Endothelial cell of umbilical vein (primary cell): ENCODE measurements at regions not wholly inside any gene's neighbourhood (a gene's known extent, or its start where the extent isn't known, plus 50 kb on each side); places are given as distances from the start of the nearest gene placed in this dataset.

Experiments used
- BruUV-seq: library from RNA; stranded (reverse); fragments of 400-500 nt; replicated peaks from 2 replicates; lab custom pipeline; 2021; lab: Mats Ljungman, UMichigan
- CTCF ChIA-PET: fragments of 300-600, 350-600 bp; sonication (Branson Sonifier 250); formaldehyde crosslinking; loops from one replicate; lab custom pipeline; 2021; ENCODE audit warnings: antibody characterized with exemption, inconsistent platforms; lab: Charles Lee
- POLR2A ChIA-PET: fragments of 300-600, 350-600 bp; sonication (Branson Sonifier 250); formaldehyde crosslinking; loops from one replicate; lab custom pipeline; 2021; ENCODE audit warnings: antibody characterized with exemption, inconsistent platforms; lab: Charles Lee
- DNase-seq: peaks from one replicate; pipeline ENCODE4 v3.0.0-alpha.2; 2011; ENCODE audit warnings: low read depth, low spot score
- FAIRE-seq: peaks from 2 replicates; lab custom pipeline; 2011; peaks lifted over from hg19 to GRCh38; lab: Jason Lieb, UNC
- H2AFZ ChIP-seq: 2 replicates; pipeline ENCODE4 v1.6.0; 2012; ENCODE audit warnings: low read depth, low read length, control low read depth, inconsistent platforms
- H3K27ac ChIP-seq: 2 replicates; pipeline ENCODE4 v1.5.1; 2011; ENCODE audit warnings: low read depth, mild to moderate bottlenecking, control low read depth, low read length, moderate library complexity; ENCODE audit not compliant: insufficient read depth
- H3K27me3 ChIP-seq, 2 experiments: 2 replicates each; pipeline versions ENCODE4 v1.6.0 to v1.6.1; 2011; ENCODE audit warnings: low read length in 2 of 2, mixed read lengths in 1 of 2; ENCODE audit not compliant: control insufficient read depth in 2 of 2, insufficient read depth in 2 of 2
- H3K36me3 ChIP-seq, 2 experiments: 2 replicates in 1 of 2; 3 replicates in 1 of 2; pipeline ENCODE4 v1.5.1; 2011; ENCODE audit warnings: low read length in 2 of 2, mild to moderate bottlenecking in 1 of 2, moderate library complexity in 1 of 2; ENCODE audit not compliant: control insufficient read depth in 2 of 2, insufficient read depth in 2 of 2; ENCODE audit errors: extremely low read depth in 1 of 2
- H3K4me1 ChIP-seq: 3 replicates; pipeline ENCODE4 v1.5.1; 2011; ENCODE audit warnings: mild to moderate bottlenecking, low read length; ENCODE audit not compliant: control insufficient read depth, insufficient read depth; ENCODE audit errors: extremely low read depth
- H3K4me2 ChIP-seq: 2 replicates; pipeline ENCODE4 v1.6.1; 2011; ENCODE audit warnings: low read length, control low read depth, mixed read lengths; ENCODE audit not compliant: insufficient read depth
- H3K4me3 ChIP-seq, 3 experiments: fragments of 200-600 bp in 1 of 3; sonication (generic), shearing (Covaris generic) in 1 of 3; replicated peaks in 1 of 3; 2 replicates each; pipeline ENCODE4 v1.5.1; 2011 to 2016; ENCODE audit warnings: control low read depth in 3 of 3, low read length in 3 of 3, mild to moderate bottlenecking in 2 of 3, inconsistent platforms in 1 of 3, low read depth in 1 of 3, moderate library complexity in 1 of 3; ENCODE audit not compliant: insufficient read depth in 1 of 3
- H3K79me2 ChIP-seq: 2 replicates; pipeline ENCODE4 v1.6.0; 2012; ENCODE audit warnings: low read length, inconsistent platforms; ENCODE audit not compliant: control insufficient read depth, insufficient read depth
- H3K9ac ChIP-seq: replicated peaks from 2 replicates; pipeline ENCODE3; 2011; ENCODE audit warnings: low read length, control low read depth; ENCODE audit not compliant: insufficient read depth; ENCODE audit errors: extremely low read depth
- H3K9me1 ChIP-seq: replicated peaks from 3 replicates; pipeline ENCODE4 v1.6.0; 2011; ENCODE audit warnings: mild to moderate bottlenecking, low read length; ENCODE audit not compliant: control insufficient read depth, insufficient read depth; ENCODE audit errors: extremely low read depth
- H3K9me3 ChIP-seq: replicated peaks from 2 replicates; pipeline ENCODE4 v1.5.1; 2012; ENCODE audit warnings: low read length, inconsistent platforms; ENCODE audit not compliant: control insufficient read depth, insufficient read depth
- H4K20me1 ChIP-seq: replicated peaks from 2 replicates; pipeline ENCODE3; 2011; ENCODE audit warnings: mild to moderate bottlenecking, low read length; ENCODE audit not compliant: control insufficient read depth, insufficient read depth; ENCODE audit errors: extremely low read depth
- CTCF ChIP-seq, 2 donors: IDR thresholded peaks; 1 replicate in 1 of 2; 2 replicates in 1 of 2; pipeline ENCODE4 v1.5.1; 2011; ENCODE audit warnings: low read length in 2 of 2, mild to moderate bottlenecking in 2 of 2, moderate library complexity in 2 of 2, control low read depth in 1 of 2, inconsistent platforms in 1 of 2, low read depth in 1 of 2; ENCODE audit not compliant: insufficient read depth in 1 of 2; ENCODE audit errors: extremely low read depth in 1 of 2
- EZH2 ChIP-seq: IDR thresholded peaks from 2 replicates; pipeline ENCODE4 v1.6.1; 2012; ENCODE audit warnings: borderline replicate concordance, low read depth, mild to moderate bottlenecking, moderate library complexity, low read length, inconsistent platforms; ENCODE audit not compliant: severe bottlenecking
- FOS ChIP-seq: IDR thresholded peaks from 2 replicates; pipeline ENCODE4 v1.6.1; 2011; ENCODE audit warnings: mild to moderate bottlenecking, low read length, moderate library complexity, borderline replicate concordance; ENCODE audit not compliant: insufficient read depth
- GATA2 ChIP-seq: IDR thresholded peaks from 2 replicates; pipeline ENCODE4 v1.7.0; 2011; ENCODE audit warnings: low read depth, mild to moderate bottlenecking, moderate library complexity, mixed read lengths, low read length; ENCODE audit not compliant: insufficient read length, insufficient read depth
- JUN ChIP-seq: IDR thresholded peaks from 2 replicates; pipeline ENCODE4 v1.6.1; 2011; ENCODE audit warnings: borderline replicate concordance, low read depth; ENCODE audit not compliant: insufficient read length, insufficient read depth
- MYC ChIP-seq: IDR thresholded peaks from one replicate; pipeline ENCODE4 v1.6.1; 2011; ENCODE audit warnings: mild to moderate bottlenecking, low read depth, low read length
- POLR2A ChIP-seq: IDR thresholded peaks from 2 replicates; pipeline ENCODE4 v1.6.1; 2012; ENCODE audit warnings: low read depth, mild to moderate bottlenecking, control low read depth, low read length
- POLR2AphosphoS5 ChIP-seq: IDR thresholded peaks from 2 replicates; pipeline ENCODE4 v1.6.1; 2012; ENCODE audit warnings: low read depth, mild to moderate bottlenecking, control low read depth, low read length, moderate library complexity; ENCODE audit not compliant: insufficient read depth
- dilution Hi-C: fragments of 300-500 bp; cut with MboI; formaldehyde crosslinking; loops from one replicate; pipeline ENCODE4 v1.15.0; 2019; ENCODE audit warnings: low sequenced_read_pairs; ENCODE audit not compliant: extremely low pct_ligation_motif_present
- intact Hi-C: fragments of 100-400 bp; cut with micrococcal nuclease; formaldehyde crosslinking; loops from one replicate; pipeline ENCODE4 v1.10.0; 2022
- TF ChIP-seq, protein P1 (sequence below): IDR thresholded peaks from 2 replicates; pipeline ENCODE4 v1.6.1; 2011; ENCODE audit not compliant: insufficient read depth, insufficient read length

DNA sequence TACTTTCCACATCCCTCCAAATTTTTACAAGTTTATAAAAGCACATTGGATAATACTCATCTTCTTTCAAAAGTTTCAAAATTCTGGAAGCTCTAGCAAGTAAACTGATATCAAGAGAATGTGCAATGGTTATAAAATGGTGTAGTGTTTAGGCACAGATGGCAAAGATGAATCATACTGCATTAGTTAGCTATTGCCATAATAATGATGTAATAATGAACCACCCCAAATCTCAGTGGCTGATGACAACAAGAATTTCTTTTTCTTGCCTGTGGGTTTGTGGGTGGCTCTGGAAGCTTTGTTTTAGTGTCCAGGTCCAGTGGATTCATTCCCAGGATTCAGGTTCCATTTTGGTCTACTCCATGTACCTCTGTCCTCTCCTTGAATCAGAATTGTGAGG is 319.0 kb downstream of the BRINP1 start:
- ChIA-PET POLR2A (no interaction called here), CTCF (no interaction called here)
- intact Hi-C loops (no loop called here), dilution Hi-C loops (no loop called here)
- Histone ChIP-seq H4K20me1 (no peaks in the 10 kb centered on the region), H3K27ac (no peak overlapping the region), H3K9ac (no peak overlapping the region), H3K36me3 (no peaks in the 10 kb centered on the region), H3K27me3 (no peaks in the 10 kb centered on the region), H3K4me1 (no peaks in the 10 kb centered on the region), H3K9me1 (no peaks in the 10 kb centered on the region), H3K79me2 (no peaks in the 10 kb centered on the region), H3K9me3 (peaks cover 1% of the 10 kb centered on the region), H3K4me3 (no peak overlapping the region), H3K4me2 (no peak overlapping the region), H2AFZ (no peak overlapping the region)
- BruUV-seq: no TSS peak
- FAIRE-seq (no peak), DNase-seq (no peak)
- TF ChIP-seq GATA2 (no peak), JUN (no peak), FOS (no peak), EZH2 (no peak), MYC (no peak), POLR2AphosphoS5 (no peak), POLR2A (no peak), CTCF (IDR thresholded peaks at IDR 0.05; ENCODE audit: extremely low read depth in 1 of 2, insufficient read depth in 1 of 2, low read depth in 1 of 2, low read length in 2 of 2) (no peak)
- TF ChIP-seq, protein P1, sequence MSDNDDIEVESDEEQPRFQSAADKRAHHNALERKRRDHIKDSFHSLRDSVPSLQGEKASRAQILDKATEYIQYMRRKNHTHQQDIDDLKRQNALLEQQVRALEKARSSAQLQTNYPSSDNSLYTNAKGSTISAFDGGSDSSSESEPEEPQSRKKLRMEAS: no peak
